22Rv1 (cell line): ENCODE measurements at regions not wholly inside any gene's neighbourhood (a gene's known extent, or its start where the extent isn't known, plus 50 kb on each side); places are given as distances from the start of the nearest gene placed in this dataset.
"Not testable (repeated sequence)": the region's sequence is repeated elsewhere in the genome, so short reads cannot be mapped to it uniquely, and the experiment has no call there.

Source experiments
- CTCF ChIP-seq: fragments of 450-650 bp; IDR thresholded peaks from 2 replicates; pipeline ENCODE4 v1.5.1; 2017; ENCODE audit warnings: mild to moderate bottlenecking
- ZFX ChIP-seq: fragments of 450-650 bp; IDR thresholded peaks from 2 replicates; pipeline ENCODE4 v1.6.1; 2017; ENCODE audit warnings: antibody characterized with exemption, borderline replicate concordance

DNA sequence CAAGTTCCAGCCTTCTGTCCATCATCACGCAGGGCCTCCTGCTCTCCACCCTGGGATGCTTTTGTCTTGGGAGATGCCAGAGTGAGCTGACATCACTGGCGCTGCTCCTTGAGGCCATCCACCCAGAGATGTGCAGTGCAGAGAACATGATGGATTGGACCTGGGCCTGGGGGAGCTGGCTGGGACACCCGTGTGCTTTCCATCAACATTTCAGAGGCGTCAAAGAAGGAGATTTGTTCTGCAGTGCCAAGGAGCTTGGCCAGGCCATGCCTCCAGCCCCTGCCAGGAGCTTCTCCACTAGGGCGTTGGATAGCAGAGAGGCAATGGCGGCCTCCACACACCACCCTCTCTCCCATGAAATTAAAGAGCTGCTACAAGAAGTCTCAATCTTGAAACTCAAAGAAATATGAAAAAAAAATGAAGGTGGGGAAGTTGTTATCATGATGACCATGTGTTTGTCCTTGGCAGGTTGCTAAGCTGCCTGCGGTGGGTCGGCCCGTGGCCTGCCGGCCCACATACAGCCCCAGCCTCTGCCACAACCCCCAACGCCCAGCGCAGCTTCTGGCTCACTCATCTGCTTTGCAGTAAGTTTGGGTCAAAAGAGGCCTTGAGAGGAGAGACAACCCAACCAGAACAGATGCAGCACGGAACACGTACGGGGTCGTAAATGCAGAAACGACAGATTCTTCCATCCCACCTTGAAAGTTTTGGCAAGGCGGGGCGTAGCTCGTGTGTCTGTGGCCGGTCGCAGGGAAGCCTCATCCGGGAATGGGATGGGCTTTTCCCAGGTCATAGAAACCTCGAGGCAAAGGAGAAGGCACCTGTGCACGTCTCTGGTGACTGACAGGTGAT lies 196.0 kb downstream of the NPIPB11 start:
- TF ChIP-seq CTCF, ZFX: not testable (repeated sequence)
